Eye (tissue), 1 donor: ENCODE measurements at regions not wholly inside any gene's neighbourhood (a gene's known extent, or its start where the extent isn't known, plus 50 kb on each side); places are given as distances from the start of the nearest gene placed in this dataset.
"Not testable (repeated sequence)": the region's sequence is repeated elsewhere in the genome, so short reads cannot be mapped to it uniquely, and the experiment has no call there.

Source experiments
- DNase-seq: peaks from one replicate; pipeline ENCODE4 v3.0.0-alpha.2; 2015

GRCh38 chr1:148679050-148679786, 69.4 kb upstream of the NUDT4B start:
- peak; percentile 56 for DNase-seq

- DNase-seq, result not testable (repeated sequence)
Measured at GRCh38 chr1:148679787-148680326, 68.7 kb upstream of the NUDT4B start.

GRCh38 chr1:148686735-148687134, 61.8 kb upstream of the NUDT4B start:
- DNase-seq, result not testable (repeated sequence)

GRCh38 chr1:148687376-148687775, 61.2 kb upstream of the NUDT4B start:
- DNase-seq, result not testable (repeated sequence)
